Fibroblast of lung (primary cell): ENCODE measurements at regions not wholly inside any gene's neighbourhood (a gene's known extent, or its start where the extent isn't known, plus 50 kb on each side); places are given as distances from the start of the nearest gene placed in this dataset.

Experiments
- EZH2 ChIP-seq: IDR thresholded peaks from 2 replicates; pipeline ENCODE4 v1.5.1; 2012; ENCODE audit warnings: low read length, control low read depth, mild to moderate bottlenecking; ENCODE audit errors: missing control alignments
- TF ChIP-seq, protein P1 (sequence below), 2 donors: IDR thresholded peaks in 1 of 2; conservative IDR thresholded peaks in 1 of 2; 1 replicate in 1 of 2; 2 replicates in 1 of 2; pipeline ENCODE4 v1.5.1; 2011 to 2012; ENCODE audit warnings: low read length in 2 of 2, control low read depth in 1 of 2, inconsistent platforms in 1 of 2, low read depth in 1 of 2, mild to moderate bottlenecking in 1 of 2

DNA sequence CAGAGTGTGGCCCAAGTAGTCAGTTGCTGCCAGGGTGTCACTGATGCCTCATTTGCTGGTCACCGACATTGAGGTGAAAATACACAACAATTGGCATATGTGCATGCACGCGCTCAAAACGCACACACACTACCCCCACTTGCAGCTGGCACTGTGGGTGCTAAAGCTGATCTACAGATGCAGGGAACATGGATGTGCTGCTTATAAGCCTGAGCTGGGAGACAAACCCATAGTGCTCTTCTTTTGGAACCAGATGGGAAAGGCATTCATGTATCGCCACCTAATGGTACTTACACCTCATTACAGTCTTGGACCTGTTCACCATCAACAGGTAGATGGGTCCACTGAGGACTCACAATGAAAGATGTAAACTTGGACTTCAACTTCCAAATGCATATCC is 70.3 kb upstream of the CAMK1G start:
- TF ChIP-seq, protein P1, sequence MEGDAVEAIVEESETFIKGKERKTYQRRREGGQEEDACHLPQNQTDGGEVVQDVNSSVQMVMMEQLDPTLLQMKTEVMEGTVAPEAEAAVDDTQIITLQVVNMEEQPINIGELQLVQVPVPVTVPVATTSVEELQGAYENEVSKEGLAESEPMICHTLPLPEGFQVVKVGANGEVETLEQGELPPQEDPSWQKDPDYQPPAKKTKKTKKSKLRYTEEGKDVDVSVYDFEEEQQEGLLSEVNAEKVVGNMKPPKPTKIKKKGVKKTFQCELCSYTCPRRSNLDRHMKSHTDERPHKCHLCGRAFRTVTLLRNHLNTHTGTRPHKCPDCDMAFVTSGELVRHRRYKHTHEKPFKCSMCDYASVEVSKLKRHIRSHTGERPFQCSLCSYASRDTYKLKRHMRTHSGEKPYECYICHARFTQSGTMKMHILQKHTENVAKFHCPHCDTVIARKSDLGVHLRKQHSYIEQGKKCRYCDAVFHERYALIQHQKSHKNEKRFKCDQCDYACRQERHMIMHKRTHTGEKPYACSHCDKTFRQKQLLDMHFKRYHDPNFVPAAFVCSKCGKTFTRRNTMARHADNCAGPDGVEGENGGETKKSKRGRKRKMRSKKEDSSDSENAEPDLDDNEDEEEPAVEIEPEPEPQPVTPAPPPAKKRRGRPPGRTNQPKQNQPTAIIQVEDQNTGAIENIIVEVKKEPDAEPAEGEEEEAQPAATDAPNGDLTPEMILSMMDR (conservative IDR thresholded peaks at IDR 0.05 in 1 of 2, IDR thresholded peaks at IDR 0.05 in 1 of 2; ENCODE audit: low read depth in 1 of 2, low read length in 2 of 2), result peak; percentile 40 to 69
- TF ChIP-seq EZH2, result no peak
